WTC11 (cell line): ENCODE measurements at regions not wholly inside any gene's neighbourhood (a gene's known extent, or its start where the extent isn't known, plus 50 kb on each side); places are given as distances from the start of the nearest gene placed in this dataset.

ENCODE experiments used
- ATAC-seq: fragments of 200-7000 bp; cut with Tn5 transposase; 2 replicates; pipeline ENCODE4 v1.10.0; 2021; ENCODE audit warnings: mild to moderate bottlenecking, moderate library complexity
- CTCF ChIA-PET: fragments of 300-600 bp; sonication (Branson Sonifier 250); formaldehyde crosslinking; loops from one replicate; lab custom pipeline; 2021; ENCODE audit warnings: antibody characterized with exemption; lab: Charles Lee
- POLR2A ChIA-PET: fragments of 350-600 bp; sonication (Branson Sonifier 250); formaldehyde crosslinking; loops from one replicate; lab custom pipeline; 2021; ENCODE audit warnings: antibody characterized with exemption; lab: Charles Lee
- DNase-seq: peaks from one replicate; pipeline ENCODE4 v3.0.0; 2021; ENCODE audit warnings: low spot score
- H3K27ac Mint-ChIP-seq: 2 replicates; pipeline ENCODE4 v1.8.0; 2021; ENCODE audit warnings: mixed read lengths
- H3K27me3 Mint-ChIP-seq: 2 replicates; pipeline ENCODE4 v1.8.0; 2021; ENCODE audit warnings: low read depth, mild to moderate bottlenecking, moderate library complexity, mixed read lengths
- H3K36me3 Mint-ChIP-seq: 2 replicates; pipeline ENCODE4 v1.8.0; 2021; ENCODE audit warnings: mixed read lengths
- H3K4me1 Mint-ChIP-seq: 2 replicates; pipeline ENCODE4 v1.8.0; 2022; ENCODE audit warnings: mixed read lengths
- H3K4me3 Mint-ChIP-seq: 2 replicates; pipeline ENCODE4 v1.8.0; 2021; ENCODE audit warnings: mild to moderate bottlenecking, moderate library complexity, mixed read lengths
- H3K9me3 Mint-ChIP-seq: 2 replicates; pipeline ENCODE4 v1.8.0; 2021; ENCODE audit warnings: mixed read lengths
- ATF2 ChIP-seq: sonication (generic); formaldehyde crosslinking; IDR thresholded peaks from 2 replicates; pipeline ENCODE4 v1.8.1; 2022; ENCODE audit warnings: low read depth, missing genetic modification reagents, borderline replicate concordance
- ATF3 ChIP-seq: sonication (generic); formaldehyde crosslinking; conservative IDR thresholded peaks from 2 replicates; pipeline ENCODE4 v1.8.1; 2022; ENCODE audit warnings: mild to moderate bottlenecking, missing genetic modification reagents
- CBFB ChIP-seq: sonication (generic); formaldehyde crosslinking; IDR thresholded peaks from 2 replicates; pipeline ENCODE4 v1.8.1; 2022; ENCODE audit warnings: mild to moderate bottlenecking, low read depth, missing genetic modification reagents
- ELF4 ChIP-seq: sonication (generic); formaldehyde crosslinking; IDR thresholded peaks from 2 replicates; pipeline ENCODE4 v1.8.1; 2022; ENCODE audit warnings: low read depth, mild to moderate bottlenecking, moderate library complexity, missing genetic modification reagents
- FOXP1 ChIP-seq: sonication (generic); formaldehyde crosslinking; IDR thresholded peaks from 2 replicates; pipeline ENCODE4 v1.8.0; 2022; ENCODE audit warnings: missing genetic modification reagents, mild to moderate bottlenecking, moderate library complexity, borderline replicate concordance
- GRHL2 ChIP-seq: fragments of 250-450 bp; sonication (Bioruptor Pico); IDR thresholded peaks from 2 replicates; pipeline ENCODE4 v1.8.0; 2022; ENCODE audit warnings: mild to moderate bottlenecking, moderate library complexity; ENCODE audit not compliant: insufficient replicate concordance, severe bottlenecking
- HMGXB4 ChIP-seq: sonication (generic); formaldehyde crosslinking; IDR thresholded peaks from 2 replicates; pipeline ENCODE4 v1.8.1; 2023; ENCODE audit warnings: mild to moderate bottlenecking, moderate library complexity, missing genetic modification reagents
- IRF2 ChIP-seq: sonication (generic); formaldehyde crosslinking; IDR thresholded peaks from 2 replicates; pipeline ENCODE4 v1.8.0; 2022; ENCODE audit warnings: low read depth, missing genetic modification reagents, borderline replicate concordance
- MAX ChIP-seq: sonication (generic); formaldehyde crosslinking; IDR thresholded peaks from 2 replicates; pipeline ENCODE4 v1.8.0; 2022; ENCODE audit warnings: mild to moderate bottlenecking, missing genetic modification reagents
- MYBL2 ChIP-seq: sonication (generic); formaldehyde crosslinking; IDR thresholded peaks from 2 replicates; pipeline ENCODE4 v1.8.1; 2023; ENCODE audit warnings: mild to moderate bottlenecking, moderate library complexity, missing genetic modification reagents
- NR1H2 ChIP-seq: sonication (generic); formaldehyde crosslinking; IDR thresholded peaks from 2 replicates; pipeline ENCODE4 v1.9.0; 2021; ENCODE audit warnings: mild to moderate bottlenecking, moderate library complexity, missing genetic modification reagents
- NR3C1 ChIP-seq: sonication (generic); formaldehyde crosslinking; conservative IDR thresholded peaks from 2 replicates; pipeline ENCODE4 v1.8.1; 2023; ENCODE audit warnings: low read depth, mild to moderate bottlenecking, missing genetic modification reagents
- OVOL2 ChIP-seq: fragments of 250-450 bp; sonication (Bioruptor Pico); IDR thresholded peaks from 2 replicates; pipeline ENCODE4 v1.9.0; 2021; ENCODE audit warnings: mild to moderate bottlenecking, borderline replicate concordance
- PRDM15 ChIP-seq: sonication (generic); formaldehyde crosslinking; IDR thresholded peaks from 2 replicates; pipeline ENCODE4 v1.8.0; 2022; ENCODE audit warnings: missing genetic modification reagents
- STAT6 ChIP-seq: sonication (generic); formaldehyde crosslinking; conservative IDR thresholded peaks from 2 replicates; pipeline ENCODE4 v1.8.1; 2023; ENCODE audit warnings: mild to moderate bottlenecking, low read depth, missing genetic modification reagents, moderate library complexity
- ZNF317 ChIP-seq: sonication (generic); formaldehyde crosslinking; IDR thresholded peaks from 2 replicates; pipeline ENCODE4 v1.8.1; 2023; ENCODE audit warnings: low read depth, mild to moderate bottlenecking, moderate library complexity, missing genetic modification reagents, borderline replicate concordance
- ZNF423 ChIP-seq: fragments of 250-450 bp; sonication (Bioruptor Pico); IDR thresholded peaks from 2 replicates; pipeline ENCODE4 v2.1.2; 2022; ENCODE audit warnings: mild to moderate bottlenecking, moderate library complexity
- ZNF425 ChIP-seq: fragments of 250-450 bp; sonication (Bioruptor Pico); conservative IDR thresholded peaks from 2 replicates; pipeline ENCODE4 v1.9.0; 2021; ENCODE audit warnings: mild to moderate bottlenecking

GRCh38 chr11:92424281-92424680 lies 199.7 kb downstream of the FAT3 start:
- Mint-ChIP-seq H3K4me3 (no peak overlapping the region), H3K4me1 (peaks cover 3% of the 10 kb centered on the region; the same call in 1 of the 2 replicates), H3K27ac (no peak overlapping the region), H3K9me3 (peaks cover 31% of the 10 kb centered on the region), H3K27me3 (no peaks in the 10 kb centered on the region), H3K36me3 (peaks cover 17% of the 10 kb centered on the region)
- no peak for ATAC-seq
- ChIA-PET POLR2A (no interaction called here), CTCF (no interaction called here)
- DNase-seq = no peak
- no peak for TF ChIP-seq GRHL2 (CRISPR knock-in tag)

- ChIA-PET POLR2A (no interaction called here), CTCF (no interaction called here)
- Mint-ChIP-seq H3K27ac (no peak overlapping the region), H3K4me1 (no peaks in the 10 kb centered on the region), H3K36me3 (peaks cover 26% of the 10 kb centered on the region), H3K9me3 (peaks cover 40% of the 10 kb centered on the region), H3K27me3 (no peaks in the 10 kb centered on the region), H3K4me3 (no peak overlapping the region)
- TF ChIP-seq CBFB (CRISPR knock-in tag) = no peak
- TF ChIP-seq NR1H2 (CRISPR knock-in tag) = no peak
- no peak for TF ChIP-seq OVOL2
- TF ChIP-seq STAT6 (CRISPR knock-in tag) = no peak
- TF ChIP-seq MYBL2 = no peak
- TF ChIP-seq ZNF423 = no peak
- TF ChIP-seq ATF2 = no peak
- TF ChIP-seq NR3C1 (CRISPR knock-in tag) = no peak
- ATAC-seq (no peak), DNase-seq (no peak)
These were observed 200.5 kb downstream of the FAT3 start for GRCh38 chr11:92425127-92425526.

GRCh38 chr11:92432515-92432914 lies 207.9 kb downstream of the FAT3 start:
- Mint-ChIP-seq H3K36me3 (peaks cover 22% of the 10 kb centered on the region), H3K27ac (no peak overlapping the region), H3K4me3 (no peak overlapping the region), H3K27me3 (no peaks in the 10 kb centered on the region), H3K9me3 (peaks cover 26% of the 10 kb centered on the region), H3K4me1 (peaks cover 2% of the 10 kb centered on the region; the same call in 1 of the 2 replicates)
- POLR2A ChIA-PET = no interaction called here
- ATAC-seq (no peak), DNase-seq (no peak)
- CTCF ChIA-PET = interaction anchor here (0.9 to 1.3 kb wide), 2 partner anchors 92 to 280 kb away, joined by 3 to 4 read pairs; no protein-coding TSS in a partner anchor
- TF ChIP-seq GRHL2 (CRISPR knock-in tag) (no peak), MAX (CRISPR knock-in tag) (no peak), ZNF317 (CRISPR knock-in tag) (no peak), ELF4 (no peak), ZNF425 (no peak), HMGXB4 (CRISPR knock-in tag) (no peak), FOXP1 (CRISPR knock-in tag) (no peak), ZNF423 (no peak), ATF3 (CRISPR knock-in tag) (no peak), PRDM15 (no peak), IRF2 (CRISPR knock-in tag) (no peak), NR3C1 (CRISPR knock-in tag) (no peak)
